GM11168 (cell line): ENCODE measurements at regions not wholly inside any gene's neighbourhood (a gene's known extent, or its start where the extent isn't known, plus 50 kb on each side); places are given as distances from the start of the nearest gene placed in this dataset.

Experiments
- in situ Hi-C: fragments of 300-500 bp; cut with MboI; formaldehyde crosslinking; loops from one replicate; pipeline ENCODE4 v1.12.0; 2022; ENCODE audit warnings: low sequenced_read_pairs; ENCODE audit not compliant: unreplicated experiment

DNA sequence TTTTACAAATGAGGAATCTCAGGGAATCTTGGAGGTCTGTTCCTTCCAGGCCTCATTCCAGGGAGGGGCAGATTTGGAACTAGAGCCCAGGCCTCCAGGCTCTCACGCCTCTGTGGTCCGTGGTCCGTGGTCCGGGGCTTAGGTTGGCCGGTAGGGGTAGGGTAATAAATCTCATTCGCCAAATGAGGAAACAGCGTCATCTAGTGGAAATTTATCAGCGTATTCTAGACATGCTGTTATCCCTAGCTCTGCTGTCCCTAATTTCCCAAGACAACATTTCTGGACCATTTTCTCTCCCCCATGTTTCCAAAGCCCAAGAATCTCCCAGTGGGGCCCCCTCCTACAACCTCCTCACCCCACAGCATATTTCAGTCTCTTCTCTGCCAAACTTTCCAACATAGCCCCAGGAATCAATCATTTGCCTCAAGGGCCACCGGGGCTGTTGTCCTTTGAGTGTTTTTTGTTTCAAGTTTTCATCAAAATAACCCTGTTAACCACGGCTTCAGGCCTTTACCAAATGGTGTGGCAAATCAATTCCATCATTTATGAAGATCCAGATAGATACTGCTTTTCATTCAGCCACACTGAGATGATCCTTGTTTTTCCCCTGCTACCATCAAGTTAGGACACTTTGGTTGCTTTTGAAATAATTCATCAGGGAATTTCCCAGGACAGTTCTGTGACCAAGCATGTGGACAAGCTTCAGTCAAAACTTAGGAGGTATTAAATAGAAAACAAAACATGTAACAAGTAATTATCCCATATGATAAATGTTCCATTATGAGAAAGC lies 126.8 kb downstream of the ALDH8A1 start:
- in situ Hi-C loops, result loop anchor here (25.0 kb wide), 1 partner anchor 661 kb away; no protein-coding TSS in a partner anchor

DNA sequence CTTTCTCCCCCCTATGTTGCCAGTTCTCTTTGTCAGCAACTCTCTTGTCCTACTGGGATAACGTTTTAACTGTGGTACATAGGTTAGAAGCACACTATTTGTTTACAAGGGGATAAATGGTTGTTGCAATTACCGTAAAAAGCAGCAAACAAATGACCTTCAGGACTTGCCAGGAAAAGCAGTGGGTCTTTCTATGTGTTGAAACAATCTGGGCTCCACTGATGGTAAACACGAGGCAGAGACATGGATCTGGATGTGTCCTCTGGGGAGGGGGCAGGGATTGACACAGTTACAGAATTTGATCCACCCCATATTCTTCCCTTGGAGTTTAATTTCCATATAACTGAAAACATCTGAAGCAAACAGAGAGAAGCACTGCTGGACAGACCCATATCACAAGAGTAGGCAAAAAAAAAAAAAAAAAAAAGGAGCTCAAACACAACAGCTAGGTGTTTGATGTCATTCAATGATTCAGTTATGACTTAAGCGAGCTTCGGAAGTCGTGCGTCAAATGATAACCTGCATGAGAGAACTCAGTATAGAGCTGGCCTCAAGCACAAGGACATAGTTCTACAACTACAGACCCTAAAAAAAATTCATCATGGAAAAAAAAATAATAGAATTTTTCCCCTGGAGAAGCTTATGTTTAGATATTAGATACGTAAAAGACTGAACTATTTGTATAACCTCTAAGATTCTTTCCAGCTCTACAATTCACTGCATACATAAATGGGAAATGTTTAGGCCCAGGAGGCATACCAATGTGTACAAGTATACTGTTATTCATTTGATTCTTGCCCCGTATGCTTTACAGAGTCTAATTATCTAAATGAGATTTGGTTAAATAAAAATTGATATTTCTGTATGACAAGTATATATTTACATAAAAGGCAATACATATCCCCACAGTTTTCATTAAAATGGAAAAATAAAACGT lies 127.7 kb downstream of the ALDH8A1 start:
- in situ Hi-C loops, result loop anchor here (25.0 kb wide), 1 partner anchor 660 kb away; no protein-coding TSS in a partner anchor

DNA sequence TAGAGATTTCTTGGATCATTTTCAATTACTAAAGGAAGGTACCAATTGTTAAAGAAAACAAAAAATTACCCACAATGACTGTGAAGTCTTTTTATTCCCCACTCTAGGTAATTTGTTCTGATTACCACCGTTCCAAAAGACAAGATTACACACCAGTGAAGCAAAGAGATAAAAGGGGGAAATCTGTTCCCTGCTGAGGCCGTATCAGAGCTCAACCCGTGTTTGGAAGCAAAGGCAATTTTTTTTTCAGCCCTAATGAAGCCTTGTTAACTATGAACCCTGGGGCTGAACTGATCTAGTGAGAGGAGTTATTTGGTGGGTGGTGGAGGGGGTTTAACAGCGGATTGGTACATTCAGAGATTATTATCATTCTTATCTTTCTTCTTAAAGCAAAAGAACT lies 128.5 kb downstream of the ALDH8A1 start:
- in situ Hi-C loops, result loop anchor here (25.0 kb wide), 1 partner anchor 659 kb away; no protein-coding TSS in a partner anchor

DNA sequence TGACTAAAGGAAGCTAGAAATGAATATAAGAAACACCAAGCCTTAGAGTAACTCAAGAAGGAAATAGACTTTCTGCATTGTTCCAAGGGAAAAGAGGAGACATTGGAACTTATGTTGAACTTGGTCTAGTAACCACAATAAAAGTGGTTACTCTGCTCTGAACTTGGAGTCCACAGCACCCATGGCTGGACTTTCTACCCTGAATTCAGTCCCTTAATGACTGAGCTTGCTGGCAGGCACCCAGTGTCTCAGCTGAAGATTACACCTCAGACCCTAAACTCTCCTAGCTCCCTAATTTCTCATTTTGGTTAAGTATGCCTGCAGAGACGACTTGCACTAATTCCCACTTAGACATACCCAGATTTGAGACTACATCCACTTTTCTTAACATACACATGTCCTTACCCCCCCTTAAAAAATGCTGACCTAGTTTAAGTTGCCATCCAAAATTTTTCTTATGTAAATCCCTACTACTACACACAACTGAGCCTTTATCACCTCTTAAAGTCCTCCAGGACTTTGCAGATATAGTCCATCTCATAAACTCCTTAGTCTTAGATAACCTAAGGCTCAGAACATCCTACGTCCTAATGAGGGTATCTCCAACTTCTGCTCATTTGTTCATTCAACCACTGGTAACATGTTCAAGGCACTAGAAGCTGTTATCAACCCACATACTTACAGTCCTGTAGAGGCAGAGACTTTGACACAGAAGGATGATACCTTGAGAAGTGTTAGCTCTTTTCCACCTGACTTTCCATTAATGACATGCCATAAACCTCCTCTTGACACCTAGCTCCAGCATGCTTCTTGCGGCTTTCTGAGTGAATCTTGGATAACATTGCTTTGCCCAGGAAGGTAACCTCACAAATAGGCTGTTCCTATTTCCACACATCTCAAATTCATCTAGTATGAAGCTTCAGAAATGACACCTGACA lies 129.8 kb downstream of the ALDH8A1 start:
- in situ Hi-C loops, result loop anchor here (25.0 kb wide), 1 partner anchor 658 kb away; no protein-coding TSS in a partner anchor

DNA sequence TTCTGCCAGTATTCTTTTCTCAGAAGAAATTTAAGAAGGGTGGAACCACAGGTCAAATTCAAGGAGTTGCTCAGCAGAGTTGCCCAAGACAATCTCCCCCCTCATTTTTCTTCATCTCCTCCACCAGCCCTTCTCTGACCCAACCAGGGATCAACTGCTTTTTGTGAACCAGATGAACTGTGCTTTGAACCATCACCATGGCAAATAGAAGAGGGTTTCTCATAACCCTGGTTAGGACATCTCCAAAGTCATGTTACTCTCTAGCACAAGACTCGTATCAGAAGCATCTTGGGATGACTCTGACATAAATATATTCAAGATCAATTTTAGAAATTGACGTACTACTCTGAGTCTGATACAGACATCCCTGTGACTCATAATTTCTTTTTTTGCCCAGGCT lies 130.7 kb downstream of the ALDH8A1 start:
- in situ Hi-C loops, result loop anchor here (25.0 kb wide), 1 partner anchor 657 kb away; no protein-coding TSS in a partner anchor

GRCh38 chr6:134817448-134817847 lies 132.5 kb downstream of the ALDH8A1 start:
- in situ Hi-C loops, result loop anchor here (25.0 kb wide), 1 partner anchor 655 kb away; no protein-coding TSS in a partner anchor

DNA sequence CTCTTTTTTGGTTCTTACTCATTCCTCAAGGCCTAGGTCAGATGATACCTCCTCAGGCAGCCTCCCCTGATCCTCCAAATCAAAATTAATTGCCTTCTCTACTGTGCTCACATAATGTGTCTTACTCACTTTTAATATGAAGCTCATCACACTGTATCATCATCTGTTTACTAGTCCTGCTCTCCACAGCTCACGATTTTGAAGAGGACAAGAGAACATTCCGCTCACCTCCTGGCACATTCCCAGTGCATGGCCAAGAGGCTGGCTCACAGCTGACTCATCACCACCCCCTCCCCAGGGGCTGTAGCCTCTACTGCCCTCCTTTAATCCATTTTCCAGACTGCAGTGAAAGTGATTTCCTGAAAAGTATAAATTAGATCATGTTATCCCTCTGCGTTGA lies 133.1 kb downstream of the ALDH8A1 start:
- in situ Hi-C loops, result loop anchor here (25.0 kb wide), 1 partner anchor 654 kb away; no protein-coding TSS in a partner anchor

- in situ Hi-C loops, result loop anchor here (25.0 kb wide), 1 partner anchor 654 kb away; no protein-coding TSS in a partner anchor
These were observed 133.6 kb downstream of the ALDH8A1 start for GRCh38 chr6:134816300-134816699.

- in situ Hi-C loops, result loop anchor here (25.0 kb wide), 1 partner anchor 652 kb away; no protein-coding TSS in a partner anchor
These were observed 135.7 kb downstream of the ALDH8A1 start for GRCh38 chr6:134814076-134814695.

GRCh38 chr6:134813146-134813545 lies 136.8 kb downstream of the ALDH8A1 start:
- in situ Hi-C loops, result loop anchor here (25.0 kb wide), 1 partner anchor 651 kb away; no protein-coding TSS in a partner anchor

GRCh38 chr6:134810402-134810801 lies 139.5 kb downstream of the ALDH8A1 start:
- in situ Hi-C loops, result loop anchor here (25.0 kb wide), 1 partner anchor 648 kb away; no protein-coding TSS in a partner anchor

DNA sequence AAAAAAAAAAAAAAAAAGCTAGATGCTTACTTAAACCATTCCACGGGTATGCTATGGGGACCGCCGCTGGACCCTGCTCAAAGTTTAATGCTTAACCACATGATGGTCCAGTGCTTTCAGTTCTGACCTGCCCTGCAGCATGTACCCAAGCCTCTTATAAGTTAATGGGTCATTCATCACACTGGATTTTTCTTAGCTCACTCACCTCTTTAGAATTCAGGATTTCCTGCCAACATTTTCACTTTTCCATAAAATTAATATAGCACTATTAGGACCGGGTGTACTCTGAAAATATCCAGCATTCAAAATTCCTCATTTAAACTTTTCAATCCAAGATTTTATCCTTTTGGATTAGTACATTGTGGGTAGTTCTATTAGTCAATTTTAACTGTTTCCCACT lies 140.8 kb downstream of the ALDH8A1 start:
- in situ Hi-C loops, result loop anchor here (25.0 kb wide), 1 partner anchor 647 kb away; no protein-coding TSS in a partner anchor

DNA sequence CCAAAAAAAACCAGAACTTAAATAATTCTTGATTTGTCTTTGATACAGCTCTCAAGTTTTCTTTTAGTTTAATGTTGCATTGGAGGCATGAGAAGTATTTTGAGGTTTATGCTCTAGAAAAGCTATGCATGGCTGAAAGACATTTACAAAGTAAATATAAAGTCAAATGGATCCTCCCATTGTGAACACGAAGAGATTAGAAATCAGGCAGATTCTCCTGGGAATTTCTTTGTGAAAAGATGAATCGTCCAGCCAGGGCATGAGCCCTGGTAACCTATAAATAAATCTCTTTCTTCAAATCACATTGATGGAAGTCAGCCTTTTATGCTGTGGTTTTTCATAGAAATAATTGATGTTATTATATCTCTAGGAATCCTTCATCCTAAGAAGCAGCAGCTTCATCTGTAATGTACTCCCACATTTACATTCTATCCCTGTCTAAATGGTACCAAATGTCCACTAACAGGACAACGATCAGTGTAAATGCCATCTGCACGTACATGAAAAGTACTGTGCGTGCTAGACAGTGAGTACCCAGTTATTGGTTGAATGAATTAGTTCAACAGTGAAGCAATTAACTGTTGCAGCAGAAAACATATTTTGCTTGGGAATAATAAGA lies 143.6 kb downstream of the ALDH8A1 start:
- in situ Hi-C loops, result loop anchor here (25.0 kb wide), 1 partner anchor 644 kb away; no protein-coding TSS in a partner anchor

DNA sequence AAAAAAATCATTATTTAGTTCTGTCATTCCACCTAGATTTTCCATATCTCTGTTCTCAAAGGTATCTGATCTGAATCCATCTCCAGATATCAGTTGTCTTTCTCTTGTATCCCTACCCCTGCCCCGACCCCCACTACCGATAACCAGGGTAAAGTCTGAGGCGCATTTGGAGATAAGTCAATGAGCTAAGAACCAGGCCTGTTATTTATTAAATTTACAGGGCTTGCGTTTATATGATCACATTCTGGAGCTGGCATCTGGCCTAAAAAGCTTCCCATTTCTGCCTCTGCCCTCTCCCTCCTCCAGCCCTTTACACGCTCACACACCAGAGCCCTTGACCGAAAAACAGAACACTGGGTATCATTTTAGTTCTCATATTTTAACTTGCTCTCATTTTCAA lies 144.7 kb downstream of the ALDH8A1 start:
- in situ Hi-C loops, result loop anchor here (25.0 kb wide), 1 partner anchor 643 kb away; no protein-coding TSS in a partner anchor

- in situ Hi-C loops, result loop anchor here (25.0 kb wide), 1 partner anchor 642 kb away; no protein-coding TSS in a partner anchor
These were observed 145.6 kb downstream of the ALDH8A1 start for GRCh38 chr6:134804311-134804710.

- in situ Hi-C loops, result loop anchor here (25.0 kb wide), 1 partner anchor 640 kb away; no protein-coding TSS in a partner anchor
These were observed 147.4 kb downstream of the ALDH8A1 start for GRCh38 chr6:134802426-134803058.

DNA sequence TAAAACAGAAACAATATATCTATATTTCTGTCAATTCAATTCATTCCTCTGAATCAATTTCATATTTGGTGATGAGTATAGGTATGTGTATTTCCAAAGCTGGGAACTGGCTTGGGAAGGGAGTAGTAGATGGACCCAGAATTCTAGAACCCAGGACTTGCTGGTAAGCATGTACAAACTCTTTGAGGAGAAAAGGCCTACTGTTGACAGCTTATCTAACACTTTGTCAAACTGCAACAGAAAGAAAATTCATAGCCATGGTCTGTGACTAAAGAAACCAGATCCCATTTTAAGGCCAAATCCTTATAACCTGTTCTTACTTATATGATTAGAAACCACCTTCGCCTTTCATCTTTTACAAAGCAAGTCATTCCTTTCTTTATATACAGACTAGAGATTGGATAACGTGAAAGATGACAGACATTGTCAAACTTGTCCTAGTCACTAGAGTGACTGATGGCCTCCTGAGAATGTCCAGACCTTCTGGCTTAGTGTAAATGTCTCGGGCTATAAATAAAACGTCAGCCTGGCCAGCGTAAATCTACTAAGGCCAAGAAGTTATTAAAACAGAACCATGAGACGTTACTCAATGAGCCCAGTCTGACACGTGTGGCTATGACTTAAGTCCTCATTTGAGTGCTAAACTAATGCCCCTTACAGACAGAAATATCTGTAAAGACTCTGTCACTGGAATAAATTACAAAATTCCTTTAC lies 152.3 kb downstream of the ALDH8A1 start:
- in situ Hi-C loops, result no loop called here
